H1 (cell line): ENCODE measurements at regions not wholly inside any gene's neighbourhood (a gene's known extent, or its start where the extent isn't known, plus 50 kb on each side); places are given as distances from the start of the nearest gene placed in this dataset.

Source experiments
- CTCF ChIA-PET: fragments of 300-600 bp; sonication (Branson Sonifier 250); formaldehyde crosslinking; loops from one replicate; lab custom pipeline; 2021; ENCODE audit not compliant: partially characterized antibody; lab: Charles Lee
- POLR2A ChIA-PET: fragments of 300-600 bp; sonication (Branson Sonifier 250); formaldehyde crosslinking; loops from one replicate; lab custom pipeline; 2021; ENCODE audit warnings: inconsistent platforms; ENCODE audit not compliant: partially characterized antibody; lab: Charles Lee
- DNase-seq, 2 experiments: peaks; one replicate each; pipeline versions ENCODE4 v3.0.0 to v3.0.0-alpha.2; 2010 to 2022; ENCODE audit warnings: low spot score in 2 of 2, low read depth in 1 of 2, mixed read lengths in 1 of 2
- FAIRE-seq: peaks from 2 replicates; lab custom pipeline; 2011; peaks lifted over from hg19 to GRCh38; lab: Jason Lieb, UNC
- H2AFZ ChIP-seq: 2 replicates; pipeline ENCODE4 v1.8.1; 2012; ENCODE audit warnings: low read length, inconsistent platforms
- H2AK5ac ChIP-seq: 2 replicates; pipeline ENCODE4 v1.6.1; 2013; ENCODE audit warnings: low read depth, low read length
- H2BK120ac ChIP-seq: replicated peaks from 2 replicates; pipeline ENCODE3; 2013; ENCODE audit warnings: low read depth, low read length, inconsistent platforms
- H2BK12ac ChIP-seq: 2 replicates; pipeline ENCODE4 v1.6.1; 2013; ENCODE audit warnings: low read depth, low read length
- H2BK15ac ChIP-seq: 2 replicates; pipeline ENCODE4 v1.6.1; 2013; ENCODE audit warnings: low read length
- H2BK20ac ChIP-seq: 2 replicates; pipeline ENCODE4 v1.6.1; 2013; ENCODE audit warnings: low read length
- H2BK5ac ChIP-seq: 2 replicates; pipeline ENCODE4 v1.6.1; 2013; ENCODE audit warnings: low read depth, low read length
- H3K14ac ChIP-seq: 2 replicates; pipeline ENCODE4 v1.6.1; 2013; ENCODE audit warnings: inconsistent platforms; ENCODE audit not compliant: insufficient read length
- H3K18ac ChIP-seq: 2 replicates; pipeline ENCODE4 v1.6.1; 2013; ENCODE audit warnings: low read length; ENCODE audit errors: extremely low read depth
- H3K23ac ChIP-seq: 2 replicates; pipeline ENCODE4 v1.6.1; 2013; ENCODE audit warnings: inconsistent platforms; ENCODE audit not compliant: insufficient read length
- H3K23me2 ChIP-seq: 2 replicates; pipeline ENCODE4 v1.6.1; 2013; ENCODE audit warnings: low read depth, low read length
- H3K27ac ChIP-seq: 2 replicates; pipeline ENCODE4 v1.6.1; 2011; ENCODE audit warnings: low read depth, low read length, inconsistent platforms
- H3K27me3 ChIP-seq, 4 experiments: replicated peaks in 1 of 4; 1 replicate in 1 of 4; 2 replicates in 3 of 4; pipeline versions ENCODE4 v1.6.1 to v1.8.1; 2011 to 2013; ENCODE audit warnings: low read length in 3 of 4, mild to moderate bottlenecking in 3 of 4, inconsistent platforms in 2 of 4, mixed read lengths in 2 of 4, moderate library complexity in 1 of 4; ENCODE audit not compliant: control insufficient read depth in 3 of 4, insufficient read depth in 3 of 4; ENCODE audit errors: extremely low read depth in 1 of 4
- H3K36me3 ChIP-seq, 4 experiments: 2 replicates each; pipeline versions ENCODE4 v1.6.1 to v1.8.1; 2011 to 2013; ENCODE audit warnings: mild to moderate bottlenecking in 4 of 4, low read length in 3 of 4, moderate library complexity in 2 of 4, control low read depth in 1 of 4, inconsistent platforms in 1 of 4; ENCODE audit not compliant: insufficient read depth in 4 of 4, control insufficient read depth in 2 of 4
- H3K4ac ChIP-seq: replicated peaks from 2 replicates; pipeline ENCODE3; 2013; ENCODE audit warnings: low read length, low read depth, mixed read lengths, inconsistent platforms; ENCODE audit not compliant: insufficient read length
- H3K4me1 ChIP-seq, 4 experiments: replicated peaks in 1 of 4; 1 replicate in 1 of 4; 2 replicates in 3 of 4; pipeline versions ENCODE4 v1.6.1 to v1.8.1; 2011 to 2013; ENCODE audit warnings: low read length in 3 of 4, inconsistent platforms in 2 of 4, mixed read lengths in 1 of 4; ENCODE audit not compliant: insufficient read depth in 4 of 4, control insufficient read depth in 3 of 4
- H3K4me2 ChIP-seq, 2 experiments: 2 replicates each; pipeline versions ENCODE4 v1.6.1 to v1.8.1; 2011 to 2013; ENCODE audit warnings: low read depth in 2 of 2, low read length in 2 of 2, control low read depth in 1 of 2, inconsistent platforms in 1 of 2, mild to moderate bottlenecking in 1 of 2; ENCODE audit not compliant: insufficient read depth in 1 of 2
- H3K4me3 ChIP-seq, 4 experiments: fragments of 200-600, 300-600 bp in 1 of 4; sonication (generic), shearing (Covaris generic), sonication (Bioruptor Twin) in 1 of 4; 2 replicates each; pipeline versions ENCODE4 v1.5.1 to v1.8.1; 2011 to 2016; ENCODE audit warnings: low read length in 4 of 4, low read depth in 3 of 4, control low read depth in 2 of 4, inconsistent platforms in 2 of 4, mild to moderate bottlenecking in 2 of 4, mixed read lengths in 1 of 4, moderate library complexity in 1 of 4; ENCODE audit not compliant: insufficient read depth in 2 of 4; ENCODE audit errors: extremely low read depth in 1 of 4
- H3K56ac ChIP-seq: replicated peaks from 2 replicates; pipeline ENCODE3; 2013; ENCODE audit warnings: low read depth, mild to moderate bottlenecking, mixed read lengths, low read length, inconsistent platforms; ENCODE audit not compliant: insufficient read length
- H3K79me1 ChIP-seq: 2 replicates; pipeline ENCODE4 v1.6.1; 2013; ENCODE audit warnings: low read depth, low read length, control low read depth
- H3K79me2 ChIP-seq, 2 experiments: 2 replicates each; pipeline versions ENCODE4 v1.6.1 to v1.8.1; 2012 to 2013; ENCODE audit warnings: low read length in 2 of 2, mild to moderate bottlenecking in 2 of 2, inconsistent platforms in 1 of 2; ENCODE audit not compliant: insufficient read depth in 2 of 2, control insufficient read depth in 1 of 2
- H3K9ac ChIP-seq, 4 experiments: replicated peaks in 1 of 4; 1 replicate in 1 of 4; 2 replicates in 3 of 4; pipeline versions ENCODE4 v1.6.1 to v1.8.1; 2011 to 2013; ENCODE audit warnings: low read depth in 3 of 4, low read length in 3 of 4, control low read depth in 2 of 4, mild to moderate bottlenecking in 2 of 4, moderate library complexity in 2 of 4, inconsistent platforms in 1 of 4; ENCODE audit errors: extremely low read depth in 1 of 4
- H3K9me3 ChIP-seq, 2 experiments: 2 replicates each; pipeline versions ENCODE4 v1.6.1 to v1.8.1; 2012 to 2013; ENCODE audit warnings: mild to moderate bottlenecking in 2 of 2, moderate library complexity in 2 of 2, control low read depth in 1 of 2, inconsistent platforms in 1 of 2, low read depth in 1 of 2, low read length in 1 of 2, mixed read lengths in 1 of 2; ENCODE audit not compliant: insufficient read depth in 2 of 2
- H4K20me1 ChIP-seq, 2 experiments: replicated peaks in 1 of 2; 2 replicates each; pipeline versions ENCODE3 to v1.8.1; 2011 to 2013; ENCODE audit warnings: inconsistent platforms in 2 of 2, low read length in 2 of 2, mild to moderate bottlenecking in 1 of 2; ENCODE audit not compliant: insufficient read depth in 2 of 2, control insufficient read depth in 1 of 2
- H4K5ac ChIP-seq: 2 replicates; pipeline ENCODE4 v1.6.1; 2013; ENCODE audit warnings: low read length, low read depth, mixed read lengths, inconsistent platforms; ENCODE audit not compliant: insufficient read length
- H4K8ac ChIP-seq: 2 replicates; pipeline ENCODE4 v1.8.0; 2013; ENCODE audit warnings: mild to moderate bottlenecking, moderate library complexity, low read length, inconsistent platforms; ENCODE audit not compliant: insufficient read depth; ENCODE audit errors: extremely low read depth
- H4K91ac ChIP-seq: replicated peaks from 2 replicates; pipeline ENCODE3; 2013; ENCODE audit warnings: low read length, mixed read lengths, inconsistent platforms; ENCODE audit not compliant: insufficient read length
- BRCA1 ChIP-seq: IDR thresholded peaks from 2 replicates; pipeline ENCODE4 v1.6.1; 2012; ENCODE audit warnings: low read depth, low read length, improper control_type of control experiment
- FOSL1 ChIP-seq: IDR thresholded peaks from 2 replicates; pipeline ENCODE4 v1.6.1; 2011; ENCODE audit warnings: mild to moderate bottlenecking, low read depth, low read length, moderate library complexity; ENCODE audit not compliant: insufficient read depth
- GABPA ChIP-seq: IDR thresholded peaks from 2 replicates; pipeline ENCODE4 v1.6.1; 2011; ENCODE audit warnings: mild to moderate bottlenecking, low read length, moderate library complexity, borderline replicate concordance; ENCODE audit not compliant: insufficient read depth
- JUND ChIP-seq: IDR thresholded peaks from 2 replicates; pipeline ENCODE4 v1.6.1; 2011; ENCODE audit warnings: mild to moderate bottlenecking, improper control_type of control experiment, low read length
- KDM5A ChIP-seq: fragments of 200-600 bp; IDR thresholded peaks from 2 replicates; pipeline ENCODE4 v1.7.1; 2012; ENCODE audit warnings: mild to moderate bottlenecking, low read length, inconsistent platforms, mixed read lengths
- NRF1 ChIP-seq: IDR thresholded peaks from 2 replicates; pipeline ENCODE4 v1.6.1; 2011; ENCODE audit warnings: mild to moderate bottlenecking, low read depth, low read length, improper control_type of control experiment
- SIX5 ChIP-seq: IDR thresholded peaks from 2 replicates; pipeline ENCODE4 v1.6.1; 2011; ENCODE audit warnings: mild to moderate bottlenecking, low read depth, low read length
- WGBS, 2 experiments: shearing (Covaris generic) in 1 of 2; methylation state at CpG; one replicate each; pipeline versions ENCODE4 v1.1.6 to v1.1.7; 2013 to 2015; ENCODE audit warnings: low lambda C conversion rate in 2 of 2, mixed read lengths in 2 of 2, inconsistent platforms in 1 of 2, low coverage in 1 of 2, missing lambda C conversion rate in 1 of 2; ENCODE audit not compliant: insufficient replicate concordance in 2 of 2, insufficient coverage in 1 of 2, insufficient read length in 1 of 2; ENCODE audit errors: extremely low coverage in 1 of 2, missing lambda C conversion rate in 1 of 2; 5-methylcytosine and 5-hydroxymethylcytosine counted together
- TF ChIP-seq, protein P1 (sequence below): IDR thresholded peaks from 2 replicates; pipeline ENCODE4 v1.6.1; 2012; ENCODE audit warnings: inconsistent platforms

DNA sequence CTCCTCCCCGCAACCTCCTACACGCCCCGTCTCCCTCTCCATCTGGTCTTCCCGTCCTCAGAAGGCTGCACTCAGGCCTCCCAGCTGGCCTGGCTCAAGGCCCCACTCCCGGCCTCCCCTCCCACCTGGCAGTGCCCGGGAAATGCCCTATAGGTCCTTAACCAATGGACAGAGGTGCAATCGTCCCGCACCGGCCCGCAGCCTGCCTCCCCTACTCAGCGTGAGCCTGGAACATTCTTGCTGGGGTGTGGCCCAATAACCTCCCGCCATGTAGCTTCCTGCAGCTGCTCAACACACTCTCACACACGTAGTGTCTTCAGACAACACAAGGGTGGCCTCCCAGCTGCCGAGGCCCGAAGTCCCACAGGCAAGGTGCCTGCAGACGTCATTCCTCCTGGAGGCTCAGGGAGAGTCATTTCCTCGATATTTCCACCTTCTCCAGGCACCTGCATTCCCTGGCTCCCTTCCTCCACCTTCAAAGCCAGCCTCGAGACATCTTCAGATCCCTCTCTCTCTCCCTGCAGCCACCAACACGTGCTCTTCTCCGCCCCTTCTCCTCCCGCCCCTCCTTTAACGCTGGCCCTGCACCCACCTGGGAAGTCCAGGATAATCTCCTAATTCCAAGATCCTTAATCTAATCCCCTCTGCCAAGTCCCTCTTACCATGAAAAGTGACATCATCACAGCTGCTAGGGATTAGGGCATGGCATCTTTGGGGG, 56.2 kb downstream of the ADRA2C start:
- H2BK12ac ChIP-seq: peak overlapping the region; percentile 44; the same call in 1 of the 2 replicates
- no peak overlapping the region for H3K27ac ChIP-seq
- no peaks in the 10 kb centered on the region for H3K36me3 ChIP-seq
- CTCF ChIA-PET: interaction anchor here (1.0 to 5.9 kb wide), 8 partner anchors 9 to 107 kb away, joined by 3 to 38 read pairs (median 4); no protein-coding TSS in a partner anchor
- no peaks in the 10 kb centered on the region for H3K79me2 ChIP-seq
- POLR2A ChIA-PET: interaction anchor here (1.2 kb wide), 1 partner anchor 38 kb away, joined by 3 read pairs; no protein-coding TSS in a partner anchor
- H2AK5ac ChIP-seq: 0 out of 2 replicates have a peak overlapping the region, but pooled peaks have one; percentile 75
- no peaks in the 10 kb centered on the region; a peak in 1 of 7 replicates for H3K27me3 ChIP-seq
- peak overlapping the region; percentile 31 for H4K91ac ChIP-seq
- no peaks in the 10 kb centered on the region for H3K79me1 ChIP-seq
- H2BK15ac ChIP-seq: peak overlapping the region; percentile 8; the same call in 1 of the 2 replicates
- no peak overlapping the region for H4K5ac ChIP-seq
- no peak overlapping the region for H3K9ac ChIP-seq
- no peak overlapping the region for H3K4ac ChIP-seq
- H2BK20ac ChIP-seq: peak overlapping the region; percentile 72; the same call in 1 of the 2 replicates
- 71% methylated on average over 18 of the region's 22 CpGs; no CpG with 5 or more reads in 1 of the 2 experiments for WGBS, 2 experiments
- H3K23me2 ChIP-seq: no peaks in the 10 kb centered on the region; the same call in 1 of the 2 replicates
- H2AFZ ChIP-seq: no peak overlapping the region
- no peak overlapping the region for H3K23ac ChIP-seq
- H3K18ac ChIP-seq: no peak overlapping the region
- H3K4me3 ChIP-seq: no peak overlapping the region
- FAIRE-seq (no peak), DNase-seq (no peak)
- TF ChIP-seq BRCA1: no peak
- TF ChIP-seq KDM5A: no peak
- no peak for TF ChIP-seq SIX5
- TF ChIP-seq GABPA: no peak
- no peak for TF ChIP-seq JUND
- no peak for TF ChIP-seq NRF1
- no peak for TF ChIP-seq FOSL1
- TF ChIP-seq, protein P1, sequence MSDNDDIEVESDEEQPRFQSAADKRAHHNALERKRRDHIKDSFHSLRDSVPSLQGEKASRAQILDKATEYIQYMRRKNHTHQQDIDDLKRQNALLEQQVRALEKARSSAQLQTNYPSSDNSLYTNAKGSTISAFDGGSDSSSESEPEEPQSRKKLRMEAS: 0 out of 2 replicates have a peak, but pooled peaks have one; percentile 13
- H3K4me1 ChIP-seq: peaks cover 0 to 13% (median 5%) of the 10 kb centered on the region in 4 experiments; a peak in 5 of 7 replicates
- no peak overlapping the region for H3K14ac ChIP-seq
- no peak overlapping the region for H4K8ac ChIP-seq
- H2BK5ac ChIP-seq: no peak overlapping the region
- H2BK120ac ChIP-seq: no peak overlapping the region
- no peak overlapping the region for H3K56ac ChIP-seq
- H3K9me3 ChIP-seq: no peaks in the 10 kb centered on the region
- H4K20me1 ChIP-seq: no peaks in the 10 kb centered on the region
- no peak overlapping the region for H3K4me2 ChIP-seq
